ENCODE measurements at regions not wholly inside any gene's neighbourhood (a gene's known extent, or its start where the extent isn't known, plus 50 kb on each side); places are given as distances from the start of the nearest gene placed in this dataset.
"Not testable (repeated sequence)": the region's sequence is repeated elsewhere in the genome, so short reads cannot be mapped to it uniquely, and the experiment has no call there.

GRCh38 chr14:83607682-83608081 is 1922.3 kb upstream of the FLRT2 start:
- Histone ChIP-seq H3K36me3 (ENCODE audit: control insufficient read depth in 1 of 2, insufficient read depth in 2 of 2, low read length in 1 of 2) (no peaks in the 10 kb centered on the region), H3K4me1 (ENCODE audit: control insufficient read depth in 1 of 2, insufficient read depth in 2 of 2, low read length in 2 of 2) (no peaks in the 10 kb centered on the region), H3K4me3 (ENCODE audit: low read length in 2 of 2) (no peak overlapping the region), H3K27ac (ENCODE audit: low read depth in 1 of 2, low read length in 2 of 2) (no peak overlapping the region), H3K27me3 (ENCODE audit: control insufficient read depth in 1 of 2, insufficient read depth in 2 of 2, low read length in 1 of 2) (no peaks in the 10 kb centered on the region), H3K9me3 (ENCODE audit: control insufficient read depth, low read length) (no peaks in the 10 kb centered on the region)
- intact Hi-C loops (cut with DNase I) = no loop called here
- ATAC-seq (ENCODE audit: low FRiP score) = peak; percentile 38
- WGBS, 2 donors = 90 to 94% methylated on average over 9 of the region's 9 CpGs
- no peak for DNase-seq

GRCh38 chr14:83611491-83611890 is 1918.5 kb upstream of the FLRT2 start:
- Histone ChIP-seq H3K27ac (ENCODE audit: low read depth in 1 of 2, low read length in 2 of 2) (no peak overlapping the region), H3K4me1 (ENCODE audit: control insufficient read depth in 1 of 2, insufficient read depth in 2 of 2, low read length in 2 of 2) (no peaks in the 10 kb centered on the region), H3K9me3 (ENCODE audit: control insufficient read depth, low read length) (no peaks in the 10 kb centered on the region), H3K36me3 (ENCODE audit: control insufficient read depth in 1 of 2, insufficient read depth in 2 of 2, low read length in 1 of 2) (no peaks in the 10 kb centered on the region), H3K27me3 (ENCODE audit: control insufficient read depth in 1 of 2, insufficient read depth in 2 of 2, low read length in 1 of 2) (no peaks in the 10 kb centered on the region), H3K4me3 (ENCODE audit: low read length in 2 of 2) (no peak overlapping the region)
- intact Hi-C loops (cut with DNase I) = no loop called here
- no peak for ATAC-seq (ENCODE audit: low FRiP score)
- 2 to 7% methylated on average over 4 of the region's 4 CpGs for WGBS, 2 donors
- DNase-seq = no peak

- Histone ChIP-seq H3K4me3 (ENCODE audit: low read length in 2 of 2) (no peak overlapping the region), H3K4me1 (ENCODE audit: control insufficient read depth in 1 of 2, insufficient read depth in 2 of 2, low read length in 2 of 2) (no peaks in the 10 kb centered on the region), H3K36me3 (ENCODE audit: control insufficient read depth in 1 of 2, insufficient read depth in 2 of 2, low read length in 1 of 2) (no peaks in the 10 kb centered on the region), H3K27me3 (ENCODE audit: control insufficient read depth in 1 of 2, insufficient read depth in 2 of 2, low read length in 1 of 2) (no peaks in the 10 kb centered on the region), H3K27ac (ENCODE audit: low read depth in 1 of 2, low read length in 2 of 2) (no peak overlapping the region), H3K9me3 (ENCODE audit: control insufficient read depth, low read length) (no peaks in the 10 kb centered on the region)
- intact Hi-C loops (cut with DNase I) = no loop called here
- DNase-seq (no peak), ATAC-seq (ENCODE audit: low FRiP score) (no peak)
Measured at GRCh38 chr14:83611906-83612390, 1918.0 kb upstream of the FLRT2 start.

GRCh38 chr14:83614956-83615355 is 1915.0 kb upstream of the FLRT2 start:
- Histone ChIP-seq H3K36me3 (ENCODE audit: control insufficient read depth in 1 of 2, insufficient read depth in 2 of 2, low read length in 1 of 2) (no peaks in the 10 kb centered on the region), H3K4me3 (ENCODE audit: low read length in 2 of 2) (no peak overlapping the region), H3K4me1 (ENCODE audit: control insufficient read depth in 1 of 2, insufficient read depth in 2 of 2, low read length in 2 of 2) (no peaks in the 10 kb centered on the region), H3K9me3 (ENCODE audit: control insufficient read depth, low read length) (no peaks in the 10 kb centered on the region), H3K27me3 (ENCODE audit: control insufficient read depth in 1 of 2, insufficient read depth in 2 of 2, low read length in 1 of 2) (no peaks in the 10 kb centered on the region), H3K27ac (ENCODE audit: low read depth in 1 of 2, low read length in 2 of 2) (no peak overlapping the region)
- 81 to 84% methylated on average over 5 of the region's 5 CpGs for WGBS, 2 donors
- no peak for DNase-seq
- intact Hi-C loops (cut with DNase I) = no loop called here
- no peak for ATAC-seq (ENCODE audit: low FRiP score)

- no peaks in the 10 kb centered on the region for H3K36me3 ChIP-seq (ENCODE audit: control insufficient read depth in 1 of 2, insufficient read depth in 2 of 2, low read length in 1 of 2)
- ATAC-seq (ENCODE audit: low FRiP score) (no peak), DNase-seq (no peak)
- intact Hi-C loops (cut with DNase I) = no loop called here
- no peak overlapping the region for H3K4me3 ChIP-seq (ENCODE audit: low read length in 2 of 2)
- no peaks in the 10 kb centered on the region for H3K9me3 ChIP-seq (ENCODE audit: control insufficient read depth, low read length)
- 29 to 35% methylated on average over 1 of the region's 1 CpG for WGBS, 2 donors
- H3K27ac ChIP-seq (ENCODE audit: low read depth in 1 of 2, low read length in 2 of 2) = no peak overlapping the region
- H3K4me1 ChIP-seq (ENCODE audit: control insufficient read depth in 1 of 2, insufficient read depth in 2 of 2, low read length in 2 of 2) = no peaks in the 10 kb centered on the region
- H3K27me3 ChIP-seq (ENCODE audit: control insufficient read depth in 1 of 2, insufficient read depth in 2 of 2, low read length in 1 of 2) = no peaks in the 10 kb centered on the region
Measured at GRCh38 chr14:83624541-83624940, 1905.4 kb upstream of the FLRT2 start.

- DNase-seq = no peak
Measured at GRCh38 chr14:83632375-83632774, 1897.6 kb upstream of the FLRT2 start.

GRCh38 chr14:83638748-83639504 is 1891.0 kb upstream of the FLRT2 start:
- no peak overlapping the region for H3K27ac ChIP-seq (ENCODE audit: low read depth in 1 of 2, low read length in 2 of 2)
- H3K27me3 ChIP-seq (ENCODE audit: control insufficient read depth in 1 of 2, insufficient read depth in 2 of 2, low read length in 1 of 2) = no peaks in the 10 kb centered on the region
- ATAC-seq (ENCODE audit: low FRiP score) = no peak
- intact Hi-C loops (cut with DNase I) = no loop called here
- no peak overlapping the region for H3K4me3 ChIP-seq (ENCODE audit: low read length in 2 of 2)
- no peak for DNase-seq
- WGBS, 2 donors = 95 to 97% methylated on average over 18 of the region's 18 CpGs
- no peaks in the 10 kb centered on the region for H3K4me1 ChIP-seq (ENCODE audit: control insufficient read depth in 1 of 2, insufficient read depth in 2 of 2, low read length in 2 of 2)
- H3K9me3 ChIP-seq (ENCODE audit: control insufficient read depth, low read length) = no peaks in the 10 kb centered on the region
- no peaks in the 10 kb centered on the region for H3K36me3 ChIP-seq (ENCODE audit: control insufficient read depth in 1 of 2, insufficient read depth in 2 of 2, low read length in 1 of 2)

More at GRCh38 chr14:83632375-83632774, 1897.6 kb upstream of the FLRT2 start:
- Histone ChIP-seq H3K27me3 (ENCODE audit: control insufficient read depth in 1 of 2, insufficient read depth in 2 of 2, low read length in 1 of 2) (no peaks in the 10 kb centered on the region), H3K4me1 (ENCODE audit: control insufficient read depth in 1 of 2, insufficient read depth in 2 of 2, low read length in 2 of 2) (no peaks in the 10 kb centered on the region), H3K4me3 (ENCODE audit: low read length in 2 of 2) (no peak overlapping the region), H3K27ac (ENCODE audit: low read depth in 1 of 2, low read length in 2 of 2) (no peak overlapping the region), H3K9me3 (ENCODE audit: control insufficient read depth, low read length) (no peaks in the 10 kb centered on the region), H3K36me3 (ENCODE audit: control insufficient read depth in 1 of 2, insufficient read depth in 2 of 2, low read length in 1 of 2) (no peaks in the 10 kb centered on the region)
- intact Hi-C loops (cut with DNase I) = no loop called here
- no peak for ATAC-seq (ENCODE audit: low FRiP score)

- ATAC-seq (ENCODE audit: low FRiP score); H3K9me3 ChIP-seq (ENCODE audit: control insufficient read depth, low read length); H3K4me3 ChIP-seq (ENCODE audit: low read length in 2 of 2); intact Hi-C loops (cut with DNase I); H3K27ac ChIP-seq (ENCODE audit: low read depth in 1 of 2, low read length in 2 of 2); H3K4me1 ChIP-seq (ENCODE audit: control insufficient read depth in 1 of 2, insufficient read depth in 2 of 2, low read length in 2 of 2); H3K36me3 ChIP-seq (ENCODE audit: control insufficient read depth in 1 of 2, insufficient read depth in 2 of 2, low read length in 1 of 2); H3K27me3 ChIP-seq (ENCODE audit: control insufficient read depth in 1 of 2, insufficient read depth in 2 of 2, low read length in 1 of 2): not testable (repeated sequence)
- 92 to 94% methylated on average over 18 of the region's 18 CpGs for WGBS, 2 donors
- DNase-seq = peak in 1 of 2 donors; percentile 49
Measured at GRCh38 chr14:83639505-83639875, 1890.5 kb upstream of the FLRT2 start.

GRCh38 chr14:83646228-83646627 is 1883.7 kb upstream of the FLRT2 start:
- ATAC-seq (ENCODE audit: low FRiP score) = no peak
- no peaks in the 10 kb centered on the region for H3K27me3 ChIP-seq (ENCODE audit: control insufficient read depth in 1 of 2, insufficient read depth in 2 of 2, low read length in 1 of 2)

More at GRCh38 chr14:83646228-83646627, 1883.7 kb upstream of the FLRT2 start:
- no peak overlapping the region for H3K4me3 ChIP-seq (ENCODE audit: low read length in 2 of 2)
- no peak for DNase-seq
- no peak overlapping the region for H3K27ac ChIP-seq (ENCODE audit: low read depth in 1 of 2, low read length in 2 of 2)
- no peaks in the 10 kb centered on the region for H3K4me1 ChIP-seq (ENCODE audit: control insufficient read depth in 1 of 2, insufficient read depth in 2 of 2, low read length in 2 of 2)
- no peaks in the 10 kb centered on the region for H3K36me3 ChIP-seq (ENCODE audit: control insufficient read depth in 1 of 2, insufficient read depth in 2 of 2, low read length in 1 of 2)
- H3K9me3 ChIP-seq (ENCODE audit: control insufficient read depth, low read length) = no peaks in the 10 kb centered on the region
- 35 to 47% methylated on average over 1 of the region's 1 CpG for WGBS, 2 donors
- intact Hi-C loops (cut with DNase I) = no loop called here

All from aorta (tissue), 5 donors.